Activated B cell treated with CpG ODN at 0.5 μM for 24 hours (primary cell): ENCODE measurements at regions not wholly inside any gene's neighbourhood (a gene's known extent, or its start where the extent isn't known, plus 50 kb on each side); places are given as distances from the start of the nearest gene placed in this dataset.

Source experiments
- ATAC-seq: fragments of 200-7000 bp; cut with Tn5 transposase; one replicate; pipeline ENCODE4 v1.10.0; 2021; ENCODE audit warnings: low read depth, mild to moderate bottlenecking, moderate library complexity
- CTCF ChIA-PET: fragments of 350-600 bp; sonication (Branson Sonifier 250); formaldehyde crosslinking; loops from one replicate; lab custom pipeline; 2021; ENCODE audit warnings: antibody characterized with exemption; lab: Charles Lee
- POLR2A ChIA-PET: fragments of 350-600 bp; sonication (Branson Sonifier 250); formaldehyde crosslinking; loops from one replicate; lab custom pipeline; 2021; ENCODE audit warnings: antibody characterized with exemption; lab: Charles Lee
- DNase-seq: peaks from one replicate; pipeline ENCODE4 v3.0.0; 2022
- H3K27ac Mint-ChIP-seq: one replicate; pipeline ENCODE4 v1.8.0; 2020; ENCODE audit warnings: mixed read lengths
- H3K27me3 Mint-ChIP-seq: one replicate; pipeline ENCODE4 v1.8.0; 2021; ENCODE audit warnings: mixed read lengths
- H3K36me3 Mint-ChIP-seq: one replicate; pipeline ENCODE4 v1.8.0; 2021; ENCODE audit warnings: low read depth, mixed read lengths
- H3K4me1 Mint-ChIP-seq: one replicate; pipeline ENCODE4 v1.8.0; 2021; ENCODE audit warnings: mixed read lengths
- H3K4me3 Mint-ChIP-seq: one replicate; pipeline ENCODE4 v1.8.0; 2020; ENCODE audit warnings: mild to moderate bottlenecking, mixed read lengths
- H3K9me3 Mint-ChIP-seq: one replicate; pipeline ENCODE4 v1.8.0; 2020; ENCODE audit warnings: mixed read lengths
- intact Hi-C: fragments of 100-400 bp; cut with micrococcal nuclease; formaldehyde crosslinking; loops from one replicate; pipeline ENCODE4 v1.15.1; 2024
- TF ChIP-seq, protein P1 (sequence below): fragments of 200-600 bp; IDR thresholded peaks from one replicate; pipeline ENCODE4 v1.8.0; 2022; ENCODE audit warnings: antibody characterized with exemption, mild to moderate bottlenecking

DNA sequence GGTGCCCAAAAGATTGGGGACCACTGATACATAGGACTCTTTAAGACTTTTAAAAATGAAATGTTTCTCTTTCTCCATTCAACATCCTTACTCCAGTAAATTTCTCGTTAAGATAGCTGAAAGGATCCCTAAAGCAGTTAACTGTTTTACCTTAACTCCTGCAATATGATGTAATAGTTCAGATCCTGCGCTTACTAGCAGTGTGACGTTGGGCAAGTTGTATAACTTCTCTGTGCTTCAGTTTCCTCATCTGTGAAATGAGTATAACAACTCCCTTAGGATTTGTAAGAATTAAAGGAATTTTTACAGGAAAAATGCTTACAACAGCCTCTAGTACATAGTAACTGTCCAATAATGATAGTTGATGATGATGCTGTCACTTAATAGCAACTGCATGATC is 158.9 kb downstream of the TANC2 start:
- H3K9me3 Mint-ChIP-seq: no peaks in the 10 kb centered on the region
- no peak overlapping the region for H3K4me3 Mint-ChIP-seq
- no peaks in the 10 kb centered on the region for H3K4me1 Mint-ChIP-seq
- ATAC-seq (no peak), DNase-seq (no peak)
- no peaks in the 10 kb centered on the region for H3K36me3 Mint-ChIP-seq
- TF ChIP-seq, protein P1, sequence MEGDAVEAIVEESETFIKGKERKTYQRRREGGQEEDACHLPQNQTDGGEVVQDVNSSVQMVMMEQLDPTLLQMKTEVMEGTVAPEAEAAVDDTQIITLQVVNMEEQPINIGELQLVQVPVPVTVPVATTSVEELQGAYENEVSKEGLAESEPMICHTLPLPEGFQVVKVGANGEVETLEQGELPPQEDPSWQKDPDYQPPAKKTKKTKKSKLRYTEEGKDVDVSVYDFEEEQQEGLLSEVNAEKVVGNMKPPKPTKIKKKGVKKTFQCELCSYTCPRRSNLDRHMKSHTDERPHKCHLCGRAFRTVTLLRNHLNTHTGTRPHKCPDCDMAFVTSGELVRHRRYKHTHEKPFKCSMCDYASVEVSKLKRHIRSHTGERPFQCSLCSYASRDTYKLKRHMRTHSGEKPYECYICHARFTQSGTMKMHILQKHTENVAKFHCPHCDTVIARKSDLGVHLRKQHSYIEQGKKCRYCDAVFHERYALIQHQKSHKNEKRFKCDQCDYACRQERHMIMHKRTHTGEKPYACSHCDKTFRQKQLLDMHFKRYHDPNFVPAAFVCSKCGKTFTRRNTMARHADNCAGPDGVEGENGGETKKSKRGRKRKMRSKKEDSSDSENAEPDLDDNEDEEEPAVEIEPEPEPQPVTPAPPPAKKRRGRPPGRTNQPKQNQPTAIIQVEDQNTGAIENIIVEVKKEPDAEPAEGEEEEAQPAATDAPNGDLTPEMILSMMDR: no peak
- CTCF ChIA-PET: no interaction called here
- no peak overlapping the region for H3K27ac Mint-ChIP-seq
- no peaks in the 10 kb centered on the region for H3K27me3 Mint-ChIP-seq
- POLR2A ChIA-PET: no interaction called here
- intact Hi-C loops: no loop called here

DNA sequence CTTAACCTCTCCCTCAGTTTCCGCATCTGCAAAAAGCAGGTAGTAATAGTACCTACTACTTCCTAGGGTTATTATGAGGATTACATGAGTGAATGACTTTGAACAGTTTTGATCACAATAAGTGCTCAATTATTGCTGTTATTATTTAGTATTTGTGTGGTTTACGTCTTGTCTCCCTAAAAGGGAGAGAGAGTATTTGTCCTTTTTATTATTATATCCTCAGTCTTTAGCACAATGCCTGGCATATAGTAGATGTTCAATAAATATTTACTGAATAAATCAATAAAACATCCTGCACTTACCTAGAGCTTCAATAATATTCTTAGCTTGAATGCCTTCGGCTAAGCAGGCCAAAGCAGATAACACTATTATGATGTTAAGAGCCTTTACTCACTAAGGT is 160.0 kb downstream of the TANC2 start:
- Mint-ChIP-seq H3K27me3 (no peaks in the 10 kb centered on the region), H3K4me1 (no peaks in the 10 kb centered on the region), H3K36me3 (no peaks in the 10 kb centered on the region), H3K4me3 (no peak overlapping the region), H3K27ac (no peak overlapping the region), H3K9me3 (no peaks in the 10 kb centered on the region)
- ChIA-PET CTCF (no interaction called here), POLR2A (no interaction called here)
- DNase-seq: no peak
- TF ChIP-seq, protein P1: no peak
- intact Hi-C loops: no loop called here
- no peak for ATAC-seq

DNA sequence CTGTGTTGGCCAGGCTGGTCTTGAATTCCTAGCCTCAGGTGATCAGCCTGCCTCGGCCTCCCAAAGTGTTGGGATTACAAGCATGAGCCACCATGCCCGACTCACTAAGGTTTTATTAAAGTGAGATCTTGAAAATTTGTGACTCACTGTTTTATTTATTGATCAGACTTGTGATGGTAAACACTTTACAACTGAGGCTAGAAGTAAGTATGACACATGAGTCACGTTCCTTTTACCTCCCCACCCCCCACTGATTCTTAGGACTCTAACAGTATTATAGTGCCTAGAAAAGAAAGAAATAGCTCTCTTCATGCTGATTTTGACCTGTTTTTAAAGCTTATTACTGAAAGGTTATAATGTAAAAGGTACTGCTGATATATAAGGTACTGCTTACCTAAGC is 160.6 kb downstream of the TANC2 start:
- H3K36me3 Mint-ChIP-seq: no peaks in the 10 kb centered on the region

DNA sequence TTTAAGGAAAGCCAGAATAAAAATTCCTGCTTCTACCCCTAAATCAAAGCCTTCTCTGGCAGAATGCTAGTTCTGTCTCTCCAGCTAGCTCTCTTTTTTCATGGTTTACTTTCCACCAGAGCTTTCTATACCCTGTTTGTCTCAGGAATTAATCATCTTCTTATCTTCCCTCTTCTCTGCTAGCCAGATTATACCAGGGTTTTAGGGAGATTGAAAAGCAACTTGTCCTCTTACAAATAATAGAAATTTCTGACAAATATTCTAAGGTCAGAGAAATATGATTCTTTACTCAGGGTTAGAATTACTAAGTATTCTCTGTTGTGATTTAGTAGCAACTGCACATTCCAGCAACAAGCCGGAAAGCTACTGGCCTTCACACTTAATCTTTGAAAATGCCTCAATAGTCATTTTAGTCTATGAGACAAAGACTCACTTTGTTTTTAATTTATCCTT is 166.4 kb downstream of the TANC2 start:
- ChIA-PET POLR2A (no interaction called here), CTCF (no interaction called here)
- no peak overlapping the region for H3K27ac Mint-ChIP-seq
- no peaks in the 10 kb centered on the region for H3K9me3 Mint-ChIP-seq
- TF ChIP-seq, protein P1: no peak
- peaks cover 3% of the 10 kb centered on the region for H3K27me3 Mint-ChIP-seq
- no peaks in the 10 kb centered on the region for H3K36me3 Mint-ChIP-seq
- no peak overlapping the region for H3K4me3 Mint-ChIP-seq
- intact Hi-C loops: no loop called here
- no peak for ATAC-seq
- no peak for DNase-seq
- H3K4me1 Mint-ChIP-seq: no peaks in the 10 kb centered on the region

More for the DNA sequence above, 160.6 kb downstream of the TANC2 start:
- CTCF ChIA-PET: no interaction called here
- intact Hi-C loops: no loop called here
- DNase-seq (no peak), ATAC-seq (no peak)
- POLR2A ChIA-PET: no interaction called here
- Mint-ChIP-seq H3K27me3 (no peaks in the 10 kb centered on the region), H3K4me3 (no peak overlapping the region), H3K4me1 (no peaks in the 10 kb centered on the region), H3K9me3 (no peaks in the 10 kb centered on the region), H3K27ac (no peak overlapping the region)
- TF ChIP-seq, protein P1: no peak

DNA sequence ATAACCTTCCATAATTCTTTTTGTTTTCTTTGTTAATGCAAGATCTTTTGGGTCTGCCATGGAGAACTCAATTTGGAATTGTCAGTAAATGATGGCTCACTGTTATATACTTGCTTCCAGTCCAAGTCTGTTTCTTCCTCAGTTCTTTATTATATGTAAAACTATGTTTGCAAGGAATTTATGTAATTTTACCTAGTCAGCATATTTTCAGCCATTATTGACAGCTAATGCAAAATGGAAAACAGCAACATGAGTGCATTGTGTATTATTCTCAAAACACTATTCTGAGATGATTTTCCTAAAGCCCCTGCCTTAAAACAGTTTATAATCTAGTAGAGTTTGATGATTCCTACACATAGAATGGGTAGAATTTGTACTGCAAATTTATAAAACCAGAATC is 167.5 kb downstream of the TANC2 start:
- ChIA-PET CTCF (no interaction called here), POLR2A (no interaction called here)
- H3K9me3 Mint-ChIP-seq: no peaks in the 10 kb centered on the region
- H3K27ac Mint-ChIP-seq: no peak overlapping the region
- intact Hi-C loops: no loop called here
- H3K27me3 Mint-ChIP-seq: peaks cover 3% of the 10 kb centered on the region
- DNase-seq (no peak), ATAC-seq (no peak)
- H3K4me3 Mint-ChIP-seq: no peak overlapping the region
- H3K4me1 Mint-ChIP-seq: peaks cover 2% of the 10 kb centered on the region
- TF ChIP-seq, protein P1: no peak
- H3K36me3 Mint-ChIP-seq: no peaks in the 10 kb centered on the region
